CD14-positive monocyte (primary cell): ENCODE measurements at regions not wholly inside any gene's neighbourhood (a gene's known extent, or its start where the extent isn't known, plus 50 kb on each side); places are given as distances from the start of the nearest gene placed in this dataset.

Experiments used
- DNase-seq, 3 donors: peaks; one replicate each; pipeline ENCODE4 v3.0.0-alpha.2; 2011 to 2022
- H2AFZ ChIP-seq: 2 replicates; pipeline ENCODE4 v1.6.0; 2012; ENCODE audit warnings: mild to moderate bottlenecking, low read depth, low read length, inconsistent platforms; ENCODE audit not compliant: insufficient read depth, poor library complexity, severe bottlenecking
- H3K27ac ChIP-seq, 2 donors: 1 replicate in 1 of 2; 2 replicates in 1 of 2; pipeline ENCODE4 v1.5.1; 2012 to 2013; ENCODE audit warnings: low read length in 2 of 2, control low read depth in 1 of 2, inconsistent platforms in 1 of 2, low read depth in 1 of 2, mild to moderate bottlenecking in 1 of 2
- H3K27me3 ChIP-seq, 2 donors: one replicate each; pipeline versions ENCODE4 v1.6.0 to v1.6.1; 2011 to 2013; ENCODE audit warnings: low read length in 2 of 2; ENCODE audit not compliant: control insufficient read depth in 2 of 2, insufficient read depth in 2 of 2
- H3K36me3 ChIP-seq, 2 donors: replicated peaks in 1 of 2; 1 replicate in 1 of 2; 2 replicates in 1 of 2; pipeline versions ENCODE4 v1.5.1 to v1.6.1; 2012 to 2013; ENCODE audit warnings: low read length in 2 of 2, control low read depth in 1 of 2, inconsistent platforms in 1 of 2, mild to moderate bottlenecking in 1 of 2; ENCODE audit not compliant: insufficient read depth in 2 of 2, control insufficient read depth in 1 of 2
- H3K4me1 ChIP-seq, 2 donors: 1 replicate in 1 of 2; 2 replicates in 1 of 2; pipeline versions ENCODE4 v1.5.1 to v1.6.1; 2012 to 2013; ENCODE audit warnings: low read length in 2 of 2, control low read depth in 1 of 2, inconsistent platforms in 1 of 2, mild to moderate bottlenecking in 1 of 2, moderate library complexity in 1 of 2; ENCODE audit not compliant: insufficient read depth in 2 of 2, control insufficient read depth in 1 of 2
- H3K4me2 ChIP-seq: replicated peaks from 2 replicates; pipeline ENCODE3; 2012; ENCODE audit warnings: low read length, moderate library complexity, mild to moderate bottlenecking; ENCODE audit not compliant: poor library complexity, severe bottlenecking; ENCODE audit errors: extremely low read depth
- H3K4me3 ChIP-seq, 3 experiments: fragments of 200-600 bp in 1 of 3; sonication (generic) in 1 of 3; replicated peaks in 1 of 3; 1 replicate in 2 of 3; 2 replicates in 1 of 3; pipeline ENCODE4 v1.5.1; 2011 to 2013; ENCODE audit warnings: low read length in 3 of 3, mild to moderate bottlenecking in 3 of 3, control low read depth in 2 of 3, low read depth in 2 of 3, inconsistent platforms in 1 of 3, moderate library complexity in 1 of 3
- H3K79me2 ChIP-seq: 2 replicates; pipeline ENCODE4 v1.6.0; 2012; ENCODE audit warnings: mild to moderate bottlenecking, control low read depth, inconsistent platforms, low read length, moderate library complexity; ENCODE audit not compliant: insufficient read depth
- H3K9ac ChIP-seq: 2 replicates; pipeline ENCODE4 v1.6.0; 2017; ENCODE audit warnings: low read length, mild to moderate bottlenecking; ENCODE audit not compliant: insufficient read depth, poor library complexity, severe bottlenecking
- H3K9me3 ChIP-seq, 2 donors: replicated peaks in 1 of 2; 1 replicate in 1 of 2; 2 replicates in 1 of 2; pipeline versions ENCODE4 v1.5.1 to v1.6.1; 2012 to 2013; ENCODE audit warnings: low read length in 2 of 2, control low read depth in 1 of 2; ENCODE audit not compliant: control insufficient read depth in 1 of 2, insufficient read depth in 1 of 2
- H4K20me1 ChIP-seq: 2 replicates; pipeline ENCODE4 v1.6.0; 2012; ENCODE audit warnings: mild to moderate bottlenecking, low read length, control low read depth, moderate library complexity; ENCODE audit not compliant: insufficient read depth
- H3K27ac Mint-ChIP-seq, 7 donors: one replicate each; pipeline ENCODE4 v1.8.0; 2020; ENCODE audit warnings: mild to moderate bottlenecking in 7 of 7, mixed read lengths in 7 of 7, moderate library complexity in 6 of 7, inconsistent platforms in 2 of 7
- H3K27me3 Mint-ChIP-seq, 3 donors: one replicate each; pipeline ENCODE4 v1.8.0; 2021 to 2022; ENCODE audit warnings: low read depth in 3 of 3, mild to moderate bottlenecking in 3 of 3, mixed read lengths in 3 of 3, moderate library complexity in 3 of 3, inconsistent platforms in 1 of 3
- H3K36me3 Mint-ChIP-seq, 2 donors: one replicate each; pipeline ENCODE4 v1.8.0; 2020; ENCODE audit warnings: mixed read lengths in 2 of 2, inconsistent platforms in 1 of 2, mild to moderate bottlenecking in 1 of 2
- H3K4me1 Mint-ChIP-seq: one replicate; pipeline ENCODE4 v1.8.0; 2020; ENCODE audit warnings: mild to moderate bottlenecking, mixed read lengths
- H3K4me3 Mint-ChIP-seq, 2 donors: one replicate each; pipeline ENCODE4 v1.8.0; 2020; ENCODE audit warnings: mild to moderate bottlenecking in 2 of 2, mixed read lengths in 2 of 2, moderate library complexity in 1 of 2
- H3K9me3 Mint-ChIP-seq, 7 donors: one replicate each; pipeline ENCODE4 v1.8.0; 2020 to 2022; ENCODE audit warnings: mixed read lengths in 7 of 7, mild to moderate bottlenecking in 6 of 7, moderate library complexity in 6 of 7, inconsistent platforms in 2 of 7
- CTCF ChIP-seq: fragments of 200-600 bp; IDR thresholded peaks from one replicate; pipeline ENCODE4 v1.8.0; 2022; ENCODE audit warnings: antibody characterized with exemption, mild to moderate bottlenecking
- WGBS: methylation state at CpG from one replicate; pipeline ENCODE4 v1.1.5; 2013; ENCODE audit warnings: missing lambda C conversion rate; ENCODE audit not compliant: insufficient coverage; 5-methylcytosine and 5-hydroxymethylcytosine counted together
- intact Hi-C, 2 donors: fragments of 100-400 bp; cut with micrococcal nuclease; formaldehyde crosslinking; loops; one replicate each; pipeline versions ENCODE4 v1.15.0 to v1.15.1; 2023

GRCh38 chr4:14902342-14902741 is 99.9 kb upstream of the CPEB2 start:
- no peak overlapping the region for H3K27ac ChIP-seq
- no peak for TF ChIP-seq CTCF
- peaks cover 0 to 3% of the 10 kb centered on the region in 2 donors for H3K27me3 ChIP-seq
- intact Hi-C loops, result no loop called here
- Mint-ChIP-seq H3K9me3 (peaks cover 0 to 9% (median 4%) of the 10 kb centered on the region in 7 donors), H3K27me3 (peaks cover 0 to 14% (median 4%) of the 10 kb centered on the region in 3 donors), H3K4me1 (peaks cover 4% of the 10 kb centered on the region), H3K4me3 (no peak overlapping the region), H3K36me3 (no peaks in the 10 kb centered on the region), H3K27ac (no peak overlapping the region)
- no peaks in the 10 kb centered on the region for H3K9me3 ChIP-seq
- no peak overlapping the region for H3K4me3 ChIP-seq
- WGBS, result no CpG with 5 or more reads among the region's 3 CpGs
- H3K79me2 ChIP-seq, result no peaks in the 10 kb centered on the region
- no peak for DNase-seq
- no peak overlapping the region for H3K9ac ChIP-seq
- no peak overlapping the region for H3K4me2 ChIP-seq
- H3K36me3 ChIP-seq, result no peaks in the 10 kb centered on the region
- H4K20me1 ChIP-seq, result no peaks in the 10 kb centered on the region
- peaks cover 2 to 7% of the 10 kb centered on the region in 2 donors for H3K4me1 ChIP-seq
- no peak overlapping the region for H2AFZ ChIP-seq

- Mint-ChIP-seq H3K27ac (no peak overlapping the region), H3K9me3 (peaks cover 0 to 9% (median 4%) of the 10 kb centered on the region in 7 donors), H3K36me3 (no peaks in the 10 kb centered on the region), H3K4me3 (no peak overlapping the region), H3K27me3 (peaks cover 0 to 15% (median 3%) of the 10 kb centered on the region in 3 donors), H3K4me1 (peaks cover 4% of the 10 kb centered on the region)
- Histone ChIP-seq H4K20me1 (no peaks in the 10 kb centered on the region), H3K4me2 (no peak overlapping the region), H3K36me3 (no peaks in the 10 kb centered on the region), H3K27ac (no peak overlapping the region), H3K27me3 (peaks cover 0 to 3% of the 10 kb centered on the region in 2 donors), H2AFZ (no peak overlapping the region), H3K4me3 (no peak overlapping the region), H3K4me1 (peaks cover 2 to 7% of the 10 kb centered on the region in 2 donors), H3K79me2 (no peaks in the 10 kb centered on the region), H3K9me3 (no peaks in the 10 kb centered on the region), H3K9ac (no peak overlapping the region)
- no peak for TF ChIP-seq CTCF
- intact Hi-C loops, result no loop called here
- no CpG with 5 or more reads among the region's 2 CpGs for WGBS
- no peak for DNase-seq
Measured at GRCh38 chr4:14903321-14903720, 99.0 kb upstream of the CPEB2 start.
